ENCODE measurements at regions not wholly inside any gene's neighbourhood (a gene's known extent, or its start where the extent isn't known, plus 50 kb on each side); places are given as distances from the start of the nearest gene placed in this dataset.
A peak's percentile ranks its signal among the peaks of the same experiment; 100 is the strongest.

DNA sequence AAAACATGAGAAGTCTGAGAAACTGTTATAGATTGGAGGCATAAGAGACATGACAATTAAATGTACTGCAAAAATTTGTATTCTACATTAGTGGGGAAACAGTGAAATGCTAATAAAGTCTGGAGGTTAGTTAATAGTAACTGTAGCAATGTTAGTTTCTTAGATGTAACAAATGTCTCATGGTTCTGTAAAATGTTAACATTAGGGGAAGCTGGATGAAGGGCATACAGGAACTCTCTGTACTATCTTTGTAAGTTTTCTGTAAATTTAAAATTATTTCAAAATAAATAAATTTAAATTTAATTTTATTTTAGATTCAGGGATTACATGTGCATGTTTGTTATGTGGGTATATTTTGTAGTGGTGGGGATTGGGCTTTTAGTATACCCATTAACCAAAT, 70.0 kb upstream of the IRX6 start:
- intact Hi-C loops (cut with DNase I; ENCODE audit: low total_unique reads): no loop called here
- Histone ChIP-seq H3K4me1 (no peaks in the 10 kb centered on the region), H3K4me3 (no peak overlapping the region), H3K36me3 (no peaks in the 10 kb centered on the region), H3K27ac (no peak overlapping the region), H3K27me3 (no peaks in the 10 kb centered on the region), H3K9me3 (peaks cover 0 to 8% of the 10 kb centered on the region in 2 donors)
- DNase-seq (ENCODE audit: low spot score in 2 of 2): no peak
- TF ChIP-seq POLR2A (IDR thresholded peaks at IDR 0.05) (no peak), CTCF (IDR thresholded peaks at IDR 0.05) (no peak), POLR2AphosphoS5 (IDR thresholded peaks at IDR 0.05) (no peak)

GRCh38 chr16:55255733-55256282, 68.2 kb upstream of the IRX6 start:
- H3K4me3 ChIP-seq: no peak overlapping the region
- no peaks in the 10 kb centered on the region for H3K4me1 ChIP-seq
- H3K27ac ChIP-seq: no peak overlapping the region
- no peak for DNase-seq (ENCODE audit: low spot score in 2 of 2)
- TF ChIP-seq CTCF (IDR thresholded peaks at IDR 0.05) (no peak), POLR2AphosphoS5 (IDR thresholded peaks at IDR 0.05) (no peak), POLR2A (IDR thresholded peaks at IDR 0.05) (no peak)
- no peaks in the 10 kb centered on the region for H3K36me3 ChIP-seq
- H3K27me3 ChIP-seq: no peaks in the 10 kb centered on the region
- intact Hi-C loops (cut with DNase I; ENCODE audit: low total_unique reads): no loop called here
- H3K9me3 ChIP-seq: peaks cover 0 to 8% of the 10 kb centered on the region in 2 donors

- no peak for TF ChIP-seq POLR2AphosphoS5 (IDR thresholded peaks at IDR 0.05)
- no peak for TF ChIP-seq POLR2A (IDR thresholded peaks at IDR 0.05)
- TF ChIP-seq CTCF (IDR thresholded peaks at IDR 0.05): no peak
- H3K36me3 ChIP-seq: no peaks in the 10 kb centered on the region
- H3K9me3 ChIP-seq: peaks cover 0 to 8% of the 10 kb centered on the region in 2 donors
- no peaks in the 10 kb centered on the region for H3K4me1 ChIP-seq
- H3K27ac ChIP-seq: no peak overlapping the region
- H3K27me3 ChIP-seq: no peaks in the 10 kb centered on the region
- intact Hi-C loops (cut with DNase I; ENCODE audit: low total_unique reads): no loop called here
- no peak overlapping the region for H3K4me3 ChIP-seq
- DNase-seq (ENCODE audit: low spot score in 2 of 2): no peak
Measured at GRCh38 chr16:55256412-55257016, 67.5 kb upstream of the IRX6 start.

DNA sequence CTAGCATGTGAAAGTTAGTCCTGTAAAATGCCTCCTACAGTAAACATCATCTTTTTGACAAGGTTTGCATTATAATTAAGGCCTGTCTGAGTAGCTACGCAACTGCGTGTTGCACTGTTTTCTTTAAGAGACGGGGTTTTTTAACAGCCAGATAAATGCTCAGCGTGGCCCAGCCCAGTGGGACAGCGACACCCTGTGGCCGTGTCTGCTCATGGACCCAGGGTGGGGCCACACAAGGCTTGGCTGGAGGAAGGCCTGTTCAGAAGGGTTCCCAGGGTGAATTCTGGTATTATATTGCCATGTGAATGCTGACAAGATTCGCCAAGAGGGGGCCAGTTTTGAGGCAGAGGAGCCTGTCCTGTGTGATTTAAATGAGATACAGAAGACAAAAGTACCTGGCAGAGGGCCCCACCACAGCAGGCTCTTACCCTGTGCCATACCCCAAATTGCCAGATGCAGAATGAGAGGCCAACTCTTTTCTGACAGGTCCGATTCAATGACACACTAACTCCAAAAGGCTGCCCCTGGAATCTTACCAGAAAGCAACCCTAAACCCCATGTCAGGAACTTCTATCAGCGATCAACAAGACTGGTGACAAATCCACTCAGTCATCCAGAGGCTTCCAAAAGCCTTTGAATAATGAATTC, 65.9 kb upstream of the IRX6 start:
- DNase-seq (ENCODE audit: low spot score in 2 of 2): peak in 1 of 2 donors; percentile 67
- intact Hi-C loops (cut with DNase I; ENCODE audit: low total_unique reads): no loop called here

More for the DNA sequence above, 65.9 kb upstream of the IRX6 start:
- no peaks in the 10 kb centered on the region for H3K4me1 ChIP-seq
- no peaks in the 10 kb centered on the region for H3K27me3 ChIP-seq
- TF ChIP-seq POLR2A (IDR thresholded peaks at IDR 0.05) (no peak), CTCF (IDR thresholded peaks at IDR 0.05) (peak; percentile 22 to 63 (median 29))
- no peaks in the 10 kb centered on the region for H3K36me3 ChIP-seq
- no peak overlapping the region for H3K4me3 ChIP-seq
- peaks cover 0 to 8% of the 10 kb centered on the region in 2 donors for H3K9me3 ChIP-seq
- H3K27ac ChIP-seq: no peak overlapping the region
